GM12891 (cell line): ENCODE measurements at regions not wholly inside any gene's neighbourhood (a gene's known extent, or its start where the extent isn't known, plus 50 kb on each side); places are given as distances from the start of the nearest gene placed in this dataset.

Source experiments
- PAX5 ChIP-seq: IDR thresholded peaks from 2 replicates; pipeline ENCODE4 v1.6.1; 2011; ENCODE audit warnings: low read length, moderate library complexity, mild to moderate bottlenecking; ENCODE audit not compliant: insufficient read depth, severe bottlenecking
- POLR2A ChIP-seq: IDR thresholded peaks from 2 replicates; pipeline ENCODE4 v1.6.1; 2011; ENCODE audit warnings: low read depth, low read length, control low read depth
- POLR2AphosphoS5 ChIP-seq: IDR thresholded peaks from 2 replicates; pipeline ENCODE4 v1.6.1; 2011; ENCODE audit warnings: low read depth, low read length, control low read depth
- SPI1 ChIP-seq: IDR thresholded peaks from 2 replicates; pipeline ENCODE4 v1.6.1; 2011; ENCODE audit warnings: low read depth, low read length, control low read depth
- TAF1 ChIP-seq: IDR thresholded peaks from 2 replicates; pipeline ENCODE4 v1.6.1; 2011; ENCODE audit warnings: low read depth, low read length, control low read depth

DNA sequence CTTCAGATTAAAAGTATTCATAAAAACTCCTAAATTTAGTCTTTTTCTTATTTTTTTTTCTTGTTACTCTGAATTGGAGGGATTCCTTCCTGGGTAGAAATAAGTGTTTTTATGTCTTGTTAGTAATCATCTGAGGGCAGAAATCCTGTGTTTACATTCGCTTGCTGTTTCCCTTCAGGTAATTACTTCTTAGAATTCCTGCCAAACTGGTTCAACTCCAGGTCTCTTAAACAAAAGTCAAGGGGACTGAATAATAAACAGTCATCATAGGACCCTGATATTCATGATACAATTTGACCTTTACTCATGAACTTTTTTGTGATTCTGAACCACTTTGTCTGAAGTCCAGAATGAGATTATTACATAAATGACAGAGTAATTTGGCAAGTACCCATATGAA is 843.9 kb downstream of the FLRT2 start:
- TF ChIP-seq POLR2AphosphoS5: no peak
- TF ChIP-seq POLR2A: no peak
- TF ChIP-seq SPI1: no peak
- no peak for TF ChIP-seq TAF1
- no peak for TF ChIP-seq PAX5
